CD14-positive monocyte (primary cell): ENCODE measurements at regions not wholly inside any gene's neighbourhood (a gene's known extent, or its start where the extent isn't known, plus 50 kb on each side); places are given as distances from the start of the nearest gene placed in this dataset.
"Not testable (repeated sequence)": the region's sequence is repeated elsewhere in the genome, so short reads cannot be mapped to it uniquely, and the experiment has no call there.

Experiments
- DNase-seq, 3 donors: peaks; one replicate each; pipeline ENCODE4 v3.0.0-alpha.2; 2011 to 2022
- H2AFZ ChIP-seq: 2 replicates; pipeline ENCODE4 v1.6.0; 2012; ENCODE audit warnings: mild to moderate bottlenecking, low read depth, low read length, inconsistent platforms; ENCODE audit not compliant: insufficient read depth, poor library complexity, severe bottlenecking
- H3K27ac ChIP-seq, 2 donors: 1 replicate in 1 of 2; 2 replicates in 1 of 2; pipeline ENCODE4 v1.5.1; 2012 to 2013; ENCODE audit warnings: low read length in 2 of 2, control low read depth in 1 of 2, inconsistent platforms in 1 of 2, low read depth in 1 of 2, mild to moderate bottlenecking in 1 of 2
- H3K27me3 ChIP-seq, 2 donors: one replicate each; pipeline versions ENCODE4 v1.6.0 to v1.6.1; 2011 to 2013; ENCODE audit warnings: low read length in 2 of 2; ENCODE audit not compliant: control insufficient read depth in 2 of 2, insufficient read depth in 2 of 2
- H3K36me3 ChIP-seq, 2 donors: replicated peaks in 1 of 2; 1 replicate in 1 of 2; 2 replicates in 1 of 2; pipeline versions ENCODE4 v1.5.1 to v1.6.1; 2012 to 2013; ENCODE audit warnings: low read length in 2 of 2, control low read depth in 1 of 2, inconsistent platforms in 1 of 2, mild to moderate bottlenecking in 1 of 2; ENCODE audit not compliant: insufficient read depth in 2 of 2, control insufficient read depth in 1 of 2
- H3K4me1 ChIP-seq, 2 donors: 1 replicate in 1 of 2; 2 replicates in 1 of 2; pipeline versions ENCODE4 v1.5.1 to v1.6.1; 2012 to 2013; ENCODE audit warnings: low read length in 2 of 2, control low read depth in 1 of 2, inconsistent platforms in 1 of 2, mild to moderate bottlenecking in 1 of 2, moderate library complexity in 1 of 2; ENCODE audit not compliant: insufficient read depth in 2 of 2, control insufficient read depth in 1 of 2
- H3K4me2 ChIP-seq: replicated peaks from 2 replicates; pipeline ENCODE3; 2012; ENCODE audit warnings: low read length, moderate library complexity, mild to moderate bottlenecking; ENCODE audit not compliant: poor library complexity, severe bottlenecking; ENCODE audit errors: extremely low read depth
- H3K4me3 ChIP-seq, 3 experiments: fragments of 200-600 bp in 1 of 3; sonication (generic) in 1 of 3; replicated peaks in 1 of 3; 1 replicate in 2 of 3; 2 replicates in 1 of 3; pipeline ENCODE4 v1.5.1; 2011 to 2013; ENCODE audit warnings: low read length in 3 of 3, mild to moderate bottlenecking in 3 of 3, control low read depth in 2 of 3, low read depth in 2 of 3, inconsistent platforms in 1 of 3, moderate library complexity in 1 of 3
- H3K79me2 ChIP-seq: 2 replicates; pipeline ENCODE4 v1.6.0; 2012; ENCODE audit warnings: mild to moderate bottlenecking, control low read depth, inconsistent platforms, low read length, moderate library complexity; ENCODE audit not compliant: insufficient read depth
- H3K9ac ChIP-seq: 2 replicates; pipeline ENCODE4 v1.6.0; 2017; ENCODE audit warnings: low read length, mild to moderate bottlenecking; ENCODE audit not compliant: insufficient read depth, poor library complexity, severe bottlenecking
- H3K9me3 ChIP-seq, 2 donors: replicated peaks in 1 of 2; 1 replicate in 1 of 2; 2 replicates in 1 of 2; pipeline versions ENCODE4 v1.5.1 to v1.6.1; 2012 to 2013; ENCODE audit warnings: low read length in 2 of 2, control low read depth in 1 of 2; ENCODE audit not compliant: control insufficient read depth in 1 of 2, insufficient read depth in 1 of 2
- H4K20me1 ChIP-seq: 2 replicates; pipeline ENCODE4 v1.6.0; 2012; ENCODE audit warnings: mild to moderate bottlenecking, low read length, control low read depth, moderate library complexity; ENCODE audit not compliant: insufficient read depth
- H3K27ac Mint-ChIP-seq, 7 donors: one replicate each; pipeline ENCODE4 v1.8.0; 2020; ENCODE audit warnings: mild to moderate bottlenecking in 7 of 7, mixed read lengths in 7 of 7, moderate library complexity in 6 of 7, inconsistent platforms in 2 of 7
- H3K27me3 Mint-ChIP-seq, 3 donors: one replicate each; pipeline ENCODE4 v1.8.0; 2021 to 2022; ENCODE audit warnings: low read depth in 3 of 3, mild to moderate bottlenecking in 3 of 3, mixed read lengths in 3 of 3, moderate library complexity in 3 of 3, inconsistent platforms in 1 of 3
- H3K36me3 Mint-ChIP-seq, 2 donors: one replicate each; pipeline ENCODE4 v1.8.0; 2020; ENCODE audit warnings: mixed read lengths in 2 of 2, inconsistent platforms in 1 of 2, mild to moderate bottlenecking in 1 of 2
- H3K4me1 Mint-ChIP-seq: one replicate; pipeline ENCODE4 v1.8.0; 2020; ENCODE audit warnings: mild to moderate bottlenecking, mixed read lengths
- H3K4me3 Mint-ChIP-seq, 2 donors: one replicate each; pipeline ENCODE4 v1.8.0; 2020; ENCODE audit warnings: mild to moderate bottlenecking in 2 of 2, mixed read lengths in 2 of 2, moderate library complexity in 1 of 2
- H3K9me3 Mint-ChIP-seq, 7 donors: one replicate each; pipeline ENCODE4 v1.8.0; 2020 to 2022; ENCODE audit warnings: mixed read lengths in 7 of 7, mild to moderate bottlenecking in 6 of 7, moderate library complexity in 6 of 7, inconsistent platforms in 2 of 7
- WGBS: methylation state at CpG from one replicate; pipeline ENCODE4 v1.1.5; 2013; ENCODE audit warnings: missing lambda C conversion rate; ENCODE audit not compliant: insufficient coverage; 5-methylcytosine and 5-hydroxymethylcytosine counted together
- intact Hi-C, 2 donors: fragments of 100-400 bp; cut with micrococcal nuclease; formaldehyde crosslinking; loops; one replicate each; pipeline versions ENCODE4 v1.15.0 to v1.15.1; 2023
- TF ChIP-seq, protein P1 (sequence below): fragments of 200-600 bp; IDR thresholded peaks from one replicate; pipeline ENCODE4 v1.8.0; 2022; ENCODE audit warnings: antibody characterized with exemption, mild to moderate bottlenecking

DNA sequence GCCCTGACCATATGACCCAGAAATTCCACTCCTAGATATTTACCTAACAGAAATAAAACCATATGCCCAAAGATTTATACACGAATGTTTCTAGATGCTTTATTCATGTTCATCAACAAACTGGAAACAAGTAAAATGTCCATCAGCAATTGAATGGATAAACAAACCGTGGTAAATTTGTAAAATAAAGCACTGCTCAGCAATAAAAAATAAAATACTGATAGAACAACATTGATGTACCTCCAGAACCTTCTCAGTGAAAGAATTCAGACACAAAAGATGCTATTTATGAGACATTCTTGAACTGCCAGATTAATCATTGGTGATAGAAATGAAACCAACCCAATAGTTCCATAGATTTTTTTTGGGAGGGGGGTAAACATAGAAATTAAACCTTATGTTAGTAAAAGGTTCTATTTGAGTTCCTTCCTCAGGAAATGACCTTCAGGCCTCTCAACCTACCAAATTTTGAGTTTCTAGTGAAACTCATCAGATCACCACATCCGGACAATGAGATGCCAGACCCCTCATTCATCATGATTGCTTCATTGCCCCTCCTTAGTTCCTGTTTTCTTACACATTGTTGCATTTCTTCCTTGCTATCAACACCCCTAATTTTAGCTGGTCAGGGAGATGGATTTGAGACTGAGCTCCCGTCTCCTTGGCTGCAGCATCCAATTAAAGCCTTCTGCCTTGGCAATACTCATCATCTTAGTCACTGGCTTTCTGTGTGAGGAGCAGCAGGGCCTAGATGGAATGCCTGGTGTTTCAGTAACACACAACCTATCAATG is 203.5 kb downstream of the LPIN1 start:
- Mint-ChIP-seq H3K9me3 (peaks cover 0 to 7% (median 5%) of the 10 kb centered on the region in 7 donors), H3K4me3 (peak overlapping the region in 1 of 2 donors; percentile 47), H3K36me3 (no peaks in the 10 kb centered on the region), H3K27me3 (peaks cover 0 to 2% (median 1%) of the 10 kb centered on the region in 3 donors), H3K4me1 (peaks cover 52% of the 10 kb centered on the region), H3K27ac (peak overlapping the region; percentile 68 to 90 (median 84))
- no peak overlapping the region for H3K27ac ChIP-seq
- no peak overlapping the region for H3K4me2 ChIP-seq
- peak in 2 of 3 donors; percentile 67 to 75 for DNase-seq
- 0% methylated on average over 1 of the region's 4 CpGs for WGBS
- H4K20me1 ChIP-seq = no peaks in the 10 kb centered on the region
- H3K9ac ChIP-seq = no peak overlapping the region
- H3K4me3 ChIP-seq = no peak overlapping the region
- H3K36me3 ChIP-seq = no peaks in the 10 kb centered on the region
- no peaks in the 10 kb centered on the region for H3K27me3 ChIP-seq
- H3K9me3 ChIP-seq = no peaks in the 10 kb centered on the region
- TF ChIP-seq, protein P1, sequence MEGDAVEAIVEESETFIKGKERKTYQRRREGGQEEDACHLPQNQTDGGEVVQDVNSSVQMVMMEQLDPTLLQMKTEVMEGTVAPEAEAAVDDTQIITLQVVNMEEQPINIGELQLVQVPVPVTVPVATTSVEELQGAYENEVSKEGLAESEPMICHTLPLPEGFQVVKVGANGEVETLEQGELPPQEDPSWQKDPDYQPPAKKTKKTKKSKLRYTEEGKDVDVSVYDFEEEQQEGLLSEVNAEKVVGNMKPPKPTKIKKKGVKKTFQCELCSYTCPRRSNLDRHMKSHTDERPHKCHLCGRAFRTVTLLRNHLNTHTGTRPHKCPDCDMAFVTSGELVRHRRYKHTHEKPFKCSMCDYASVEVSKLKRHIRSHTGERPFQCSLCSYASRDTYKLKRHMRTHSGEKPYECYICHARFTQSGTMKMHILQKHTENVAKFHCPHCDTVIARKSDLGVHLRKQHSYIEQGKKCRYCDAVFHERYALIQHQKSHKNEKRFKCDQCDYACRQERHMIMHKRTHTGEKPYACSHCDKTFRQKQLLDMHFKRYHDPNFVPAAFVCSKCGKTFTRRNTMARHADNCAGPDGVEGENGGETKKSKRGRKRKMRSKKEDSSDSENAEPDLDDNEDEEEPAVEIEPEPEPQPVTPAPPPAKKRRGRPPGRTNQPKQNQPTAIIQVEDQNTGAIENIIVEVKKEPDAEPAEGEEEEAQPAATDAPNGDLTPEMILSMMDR = no peak
- H2AFZ ChIP-seq = no peak overlapping the region
- intact Hi-C loops = loop anchor here in 1 of 2 donors (5.0 to 10.0 kb wide), 3 partner anchors 48 to 205 kb away; partner anchors contain the start of gene LPIN1
- no peaks in the 10 kb centered on the region for H3K79me2 ChIP-seq
- peaks cover 23 to 30% of the 10 kb centered on the region in 2 donors for H3K4me1 ChIP-seq

DNA sequence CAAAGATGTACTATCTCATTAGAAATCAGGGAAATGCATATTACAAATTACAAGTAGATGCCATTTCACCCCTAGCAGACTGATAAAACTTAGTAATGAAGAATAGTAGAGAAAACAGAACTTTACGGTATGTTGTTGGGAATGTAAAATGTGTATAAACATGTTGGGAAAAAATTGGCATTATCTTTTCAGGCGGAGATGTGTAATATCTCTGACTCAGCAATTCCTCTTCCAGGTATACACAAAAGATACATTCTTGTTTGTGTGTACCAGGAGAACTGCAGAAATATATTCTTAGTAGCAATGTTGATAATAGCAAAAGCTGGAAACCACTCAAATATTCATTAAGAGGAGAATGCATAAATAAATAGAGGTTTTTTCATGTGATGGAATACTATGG is 204.5 kb downstream of the LPIN1 start:
- no peak for DNase-seq
- Histone ChIP-seq H3K79me2 (no peaks in the 10 kb centered on the region), H4K20me1 (no peaks in the 10 kb centered on the region), H3K27me3 (no peaks in the 10 kb centered on the region), H3K4me2 (no peak overlapping the region), H3K27ac (no peak overlapping the region), H3K4me3 (no peak overlapping the region), H3K9me3 (no peaks in the 10 kb centered on the region), H2AFZ (no peak overlapping the region), H3K9ac (no peak overlapping the region), H3K36me3 (no peaks in the 10 kb centered on the region), H3K4me1 (peaks cover 27 to 30% of the 10 kb centered on the region in 2 donors)
- WGBS = no CpG with 5 or more reads among the region's 2 CpGs
- H3K27ac Mint-ChIP-seq = peak overlapping the region in 2 of 7 donors; percentile 84 to 90
- intact Hi-C loops = loop anchor here in 1 of 2 donors (10.0 kb wide), 1 partner anchor 104 kb away; no protein-coding TSS in a partner anchor
- no peak overlapping the region for H3K4me3 Mint-ChIP-seq
- H3K4me1 Mint-ChIP-seq = peaks cover 54% of the 10 kb centered on the region
- no peaks in the 10 kb centered on the region for H3K36me3 Mint-ChIP-seq
- TF ChIP-seq, protein P1 = no peak
- H3K27me3 Mint-ChIP-seq = peaks cover 0 to 2% (median 1%) of the 10 kb centered on the region in 3 donors
- peaks cover 0 to 7% (median 5%) of the 10 kb centered on the region in 7 donors for H3K9me3 Mint-ChIP-seq

DNA sequence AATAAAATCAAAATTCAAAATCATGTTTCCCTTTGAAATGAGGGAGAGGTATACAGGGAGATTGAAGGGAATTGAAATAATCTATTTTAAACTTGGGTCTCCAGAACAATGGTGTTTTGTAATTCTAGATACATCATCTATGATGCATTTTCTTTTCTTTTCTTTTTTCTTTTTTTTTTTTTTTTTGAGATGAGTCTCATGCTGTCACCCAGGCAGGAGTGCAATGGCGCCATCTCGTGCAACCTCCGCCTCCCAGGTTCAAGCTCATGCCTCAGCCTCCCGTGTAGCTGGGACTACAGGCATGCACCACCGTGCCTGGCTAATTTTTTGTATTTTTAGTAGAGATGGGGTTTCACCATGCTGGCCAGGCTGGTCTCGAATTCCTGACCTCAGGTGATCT is 205.1 kb downstream of the LPIN1 start:
- DNase-seq, H2AFZ ChIP-seq, H3K4me3 ChIP-seq, H4K20me1 ChIP-seq, H3K36me3 Mint-ChIP-seq, H3K36me3 ChIP-seq, H3K79me2 ChIP-seq, H3K9ac ChIP-seq, H3K9me3 ChIP-seq, H3K27ac ChIP-seq, H3K27me3 ChIP-seq, H3K27me3 Mint-ChIP-seq, H3K4me3 Mint-ChIP-seq, H3K9me3 Mint-ChIP-seq, H3K27ac Mint-ChIP-seq, H3K4me2 ChIP-seq: not testable (repeated sequence)
- peaks cover 31 to 33% of the 10 kb centered on the region in 2 donors for H3K4me1 ChIP-seq
- intact Hi-C loops = loop anchor here in 1 of 2 donors (10.0 kb wide), 1 partner anchor 103 kb away; no protein-coding TSS in a partner anchor
- 83% methylated on average over 1 of the region's 6 CpGs for WGBS
- peaks cover 59% of the 10 kb centered on the region for H3K4me1 Mint-ChIP-seq
